ENCODE measurements at regions not wholly inside any gene's neighbourhood (a gene's known extent, or its start where the extent isn't known, plus 50 kb on each side); places are given as distances from the start of the nearest gene placed in this dataset.

GRCh38 chr2:208549546-208550158 lies 143.1 kb downstream of the PTH2R start:
- H3K4me3 ChIP-seq, result no peak overlapping the region
- intact Hi-C loops (cut with DNase I; ENCODE audit: low total_unique reads), result no loop called here
- no peaks in the 10 kb centered on the region for H3K9me3 ChIP-seq
- no peaks in the 10 kb centered on the region for H3K27me3 ChIP-seq
- H3K36me3 ChIP-seq, result no peaks in the 10 kb centered on the region
- no peaks in the 10 kb centered on the region for H3K4me1 ChIP-seq
- DNase-seq, result no peak
- no peak overlapping the region for H3K27ac ChIP-seq
- no peak for TF ChIP-seq POLR2A (IDR thresholded peaks at IDR 0.05)
- TF ChIP-seq CTCF (IDR thresholded peaks at IDR 0.05), result no peak

GRCh38 chr2:208552943-208553342 lies 146.4 kb downstream of the PTH2R start:
- Histone ChIP-seq H3K4me3 (no peak overlapping the region), H3K27me3 (no peaks in the 10 kb centered on the region), H3K9me3 (no peaks in the 10 kb centered on the region), H3K27ac (no peak overlapping the region), H3K36me3 (no peaks in the 10 kb centered on the region), H3K4me1 (no peaks in the 10 kb centered on the region)
- no peak for TF ChIP-seq CTCF (IDR thresholded peaks at IDR 0.05)
- no peak for TF ChIP-seq POLR2A (IDR thresholded peaks at IDR 0.05)
- DNase-seq, result no peak
- intact Hi-C loops (cut with DNase I; ENCODE audit: low total_unique reads), result no loop called here

GRCh38 chr2:208556983-208557484 lies 150.4 kb downstream of the PTH2R start:
- Histone ChIP-seq H3K36me3 (no peaks in the 10 kb centered on the region), H3K4me1 (no peaks in the 10 kb centered on the region)
- intact Hi-C loops (cut with DNase I; ENCODE audit: low total_unique reads), result no loop called here

GRCh38 chr2:208565690-208566416 lies 159.3 kb downstream of the PTH2R start:
- DNase-seq, result no peak
- TF ChIP-seq POLR2A (IDR thresholded peaks at IDR 0.05) (no peak), CTCF (IDR thresholded peaks at IDR 0.05) (no peak)
- intact Hi-C loops (cut with DNase I; ENCODE audit: low total_unique reads), result no loop called here

More at GRCh38 chr2:208556983-208557484, 150.4 kb downstream of the PTH2R start:
- no peak overlapping the region for H3K27ac ChIP-seq
- H3K9me3 ChIP-seq, result no peaks in the 10 kb centered on the region
- TF ChIP-seq POLR2A (IDR thresholded peaks at IDR 0.05), result no peak
- TF ChIP-seq CTCF (IDR thresholded peaks at IDR 0.05), result no peak
- DNase-seq, result no peak
- H3K27me3 ChIP-seq, result no peaks in the 10 kb centered on the region
- no peak overlapping the region for H3K4me3 ChIP-seq

GRCh38 chr2:208568203-208568602 lies 161.6 kb downstream of the PTH2R start:
- intact Hi-C loops (cut with DNase I; ENCODE audit: low total_unique reads), result no loop called here
- TF ChIP-seq POLR2A (IDR thresholded peaks at IDR 0.05), result no peak
- TF ChIP-seq CTCF (IDR thresholded peaks at IDR 0.05), result no peak
- Histone ChIP-seq H3K4me3 (no peak overlapping the region), H3K4me1 (no peaks in the 10 kb centered on the region), H3K36me3 (no peaks in the 10 kb centered on the region), H3K27ac (no peak overlapping the region), H3K9me3 (no peaks in the 10 kb centered on the region), H3K27me3 (no peaks in the 10 kb centered on the region)
- no peak for DNase-seq

More at GRCh38 chr2:208565690-208566416, 159.3 kb downstream of the PTH2R start:
- Histone ChIP-seq H3K27me3 (no peaks in the 10 kb centered on the region), H3K4me3 (no peak overlapping the region), H3K9me3 (no peaks in the 10 kb centered on the region), H3K27ac (no peak overlapping the region), H3K4me1 (no peaks in the 10 kb centered on the region), H3K36me3 (no peaks in the 10 kb centered on the region)

Measured in uterus (tissue), 3 donors.